Loucy (cell line): ENCODE measurements at regions not wholly inside any gene's neighbourhood (a gene's known extent, or its start where the extent isn't known, plus 50 kb on each side); places are given as distances from the start of the nearest gene placed in this dataset.

Experiments used
- CTCF ChIP-seq: fragments of 200-600 bp; sonication (generic); conservative IDR thresholded peaks from 2 replicates; pipeline ENCODE4 v1.5.1; 2014; ENCODE audit warnings: mild to moderate bottlenecking, antibody characterized with exemption, low read length
- EZH2phosphoT487 ChIP-seq: fragments of 200-600 bp; IDR thresholded peaks from 2 replicates; pipeline ENCODE4 v1.6.1; 2018; ENCODE audit warnings: antibody characterized with exemption, mild to moderate bottlenecking, moderate library complexity, borderline replicate concordance

- TF ChIP-seq EZH2phosphoT487 (no peak), CTCF (peak; percentile 16; the same call in 1 of the 2 replicates)
Observed at GRCh38 chr4:129353490-129353889, 257.5 kb downstream of the C4orf33 start.
